ENCODE measurements at regions not wholly inside any gene's neighbourhood (a gene's known extent, or its start where the extent isn't known, plus 50 kb on each side); places are given as distances from the start of the nearest gene placed in this dataset.

DNA sequence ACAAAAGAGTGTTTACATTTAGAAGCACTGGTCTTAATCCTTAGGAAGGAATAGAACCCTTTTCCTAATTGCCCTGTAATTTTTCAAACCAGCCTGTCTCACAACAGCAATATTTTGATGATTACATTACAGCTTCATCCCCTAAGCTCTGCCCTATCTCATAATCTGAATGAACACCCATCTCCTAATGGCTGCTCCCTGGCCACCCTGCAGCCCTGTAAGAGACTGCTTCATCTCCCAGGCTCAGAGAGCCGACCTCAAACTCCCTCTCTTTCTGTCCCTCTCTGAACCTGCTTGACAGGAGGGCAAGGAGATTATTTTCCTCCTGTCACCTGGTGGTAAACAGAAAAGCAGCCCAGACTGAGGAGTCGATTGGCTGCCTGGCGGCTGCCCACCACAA lies 107.8 kb downstream of the MAIP1 start:
- TF ChIP-seq, protein P1, sequence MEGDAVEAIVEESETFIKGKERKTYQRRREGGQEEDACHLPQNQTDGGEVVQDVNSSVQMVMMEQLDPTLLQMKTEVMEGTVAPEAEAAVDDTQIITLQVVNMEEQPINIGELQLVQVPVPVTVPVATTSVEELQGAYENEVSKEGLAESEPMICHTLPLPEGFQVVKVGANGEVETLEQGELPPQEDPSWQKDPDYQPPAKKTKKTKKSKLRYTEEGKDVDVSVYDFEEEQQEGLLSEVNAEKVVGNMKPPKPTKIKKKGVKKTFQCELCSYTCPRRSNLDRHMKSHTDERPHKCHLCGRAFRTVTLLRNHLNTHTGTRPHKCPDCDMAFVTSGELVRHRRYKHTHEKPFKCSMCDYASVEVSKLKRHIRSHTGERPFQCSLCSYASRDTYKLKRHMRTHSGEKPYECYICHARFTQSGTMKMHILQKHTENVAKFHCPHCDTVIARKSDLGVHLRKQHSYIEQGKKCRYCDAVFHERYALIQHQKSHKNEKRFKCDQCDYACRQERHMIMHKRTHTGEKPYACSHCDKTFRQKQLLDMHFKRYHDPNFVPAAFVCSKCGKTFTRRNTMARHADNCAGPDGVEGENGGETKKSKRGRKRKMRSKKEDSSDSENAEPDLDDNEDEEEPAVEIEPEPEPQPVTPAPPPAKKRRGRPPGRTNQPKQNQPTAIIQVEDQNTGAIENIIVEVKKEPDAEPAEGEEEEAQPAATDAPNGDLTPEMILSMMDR (conservative IDR thresholded peaks at IDR 0.05; ENCODE audit: low read length): no peak
- no peak for TF ChIP-seq EZH2phosphoT487 (IDR thresholded peaks at IDR 0.05; ENCODE audit: borderline replicate concordance, low read depth, low read length)

All from OCI-LY7 (cell line).